ENCODE measurements at regions not wholly inside any gene's neighbourhood (a gene's known extent, or its start where the extent isn't known, plus 50 kb on each side); places are given as distances from the start of the nearest gene placed in this dataset.

- intact Hi-C loops (cut with DNase I), result no loop called here
- no peak for ATAC-seq
- no peak for DNase-seq
Observed at GRCh38 chr5:81800797-81801196, 49.9 kb upstream of the SSBP2 start.
